Mesothelial cell of epicardium (in vitro differentiated cells): ENCODE measurements at regions not wholly inside any gene's neighbourhood (a gene's known extent, or its start where the extent isn't known, plus 50 kb on each side); places are given as distances from the start of the nearest gene placed in this dataset.

Experiments used
- DNase-seq, 2 experiments: peaks; one replicate each; pipeline ENCODE4 v3.0.0; 2021; ENCODE audit warnings: low spot score in 2 of 2; ENCODE audit not compliant: unreplicated experiment in 2 of 2
- H3K27ac Mint-ChIP-seq: 2 replicates; pipeline ENCODE4 v1.8.0; 2021; ENCODE audit warnings: mixed read lengths
- H3K27me3 Mint-ChIP-seq: 2 replicates; pipeline ENCODE4 v1.8.0; 2021; ENCODE audit warnings: low read depth, mixed read lengths
- H3K36me3 Mint-ChIP-seq: 2 replicates; pipeline ENCODE4 v1.8.0; 2021; ENCODE audit warnings: mixed read lengths
- H3K4me1 Mint-ChIP-seq: 2 replicates; pipeline ENCODE4 v1.8.0; 2021; ENCODE audit warnings: mixed read lengths
- H3K4me3 Mint-ChIP-seq: 2 replicates; pipeline ENCODE4 v1.8.0; 2021; ENCODE audit warnings: mild to moderate bottlenecking, moderate library complexity, mixed read lengths
- H3K9me3 Mint-ChIP-seq: 2 replicates; pipeline ENCODE4 v1.8.0; 2021; ENCODE audit warnings: mixed read lengths
- CTCF ChIP-seq: fragments of 200-600 bp; sonication (generic); IDR thresholded peaks from one replicate; pipeline ENCODE4 v1.5.0; 2021; ENCODE audit warnings: antibody characterized with exemption; ENCODE audit not compliant: unreplicated experiment

- Mint-ChIP-seq H3K27ac (no peak overlapping the region), H3K36me3 (no peaks in the 10 kb centered on the region), H3K4me1 (peaks cover 35% of the 10 kb centered on the region), H3K9me3 (peaks cover 3% of the 10 kb centered on the region), H3K27me3 (peaks cover 22% of the 10 kb centered on the region), H3K4me3 (no peak overlapping the region)
- TF ChIP-seq CTCF: peak; percentile 38
- DNase-seq: no peak
Observed at GRCh38 chr6:168132531-168133167, 53.6 kb upstream of the FRMD1 start.

- peaks cover 35% of the 10 kb centered on the region for H3K4me1 Mint-ChIP-seq
- TF ChIP-seq CTCF: no peak
- no peaks in the 10 kb centered on the region for H3K36me3 Mint-ChIP-seq
- H3K9me3 Mint-ChIP-seq: peaks cover 3% of the 10 kb centered on the region
- no peak overlapping the region for H3K4me3 Mint-ChIP-seq
- DNase-seq: no peak
- peaks cover 22% of the 10 kb centered on the region for H3K27me3 Mint-ChIP-seq
- no peak overlapping the region for H3K27ac Mint-ChIP-seq
Observed at GRCh38 chr6:168131464-168132415, 52.7 kb upstream of the FRMD1 start.

- Mint-ChIP-seq H3K36me3 (no peaks in the 10 kb centered on the region), H3K4me1 (peaks cover 35% of the 10 kb centered on the region), H3K27ac (no peak overlapping the region), H3K27me3 (peaks cover 23% of the 10 kb centered on the region), H3K4me3 (no peak overlapping the region), H3K9me3 (no peaks in the 10 kb centered on the region)
- no peak for TF ChIP-seq CTCF
- no peak for DNase-seq
Observed at GRCh38 chr6:168130697-168131371, 51.8 kb upstream of the FRMD1 start.

GRCh38 chr6:168130168-168130696 lies 51.2 kb upstream of the FRMD1 start:
- DNase-seq: no peak
- H3K27me3 Mint-ChIP-seq: peaks cover 23% of the 10 kb centered on the region

More at GRCh38 chr6:168130168-168130696, 51.2 kb upstream of the FRMD1 start:
- Mint-ChIP-seq H3K9me3 (no peaks in the 10 kb centered on the region), H3K4me1 (peaks cover 35% of the 10 kb centered on the region), H3K4me3 (no peak overlapping the region), H3K36me3 (no peaks in the 10 kb centered on the region), H3K27ac (no peak overlapping the region)
- no peak for TF ChIP-seq CTCF
